Neuron (in vitro differentiated cells): ENCODE measurements at regions not wholly inside any gene's neighbourhood (a gene's known extent, or its start where the extent isn't known, plus 50 kb on each side); places are given as distances from the start of the nearest gene placed in this dataset.
"Not testable (repeated sequence)": the region's sequence is repeated elsewhere in the genome, so short reads cannot be mapped to it uniquely, and the experiment has no call there.

Experiments used
- H2AFZ ChIP-seq: one replicate; pipeline ENCODE4 v1.6.1; 2013; ENCODE audit warnings: low read depth, mild to moderate bottlenecking, inconsistent platforms, low read length, moderate library complexity
- H3K27me3 ChIP-seq: one replicate; pipeline ENCODE4 v1.6.1; 2013; ENCODE audit warnings: low read length; ENCODE audit not compliant: insufficient read depth
- H3K36me3 ChIP-seq: one replicate; pipeline ENCODE4 v1.6.1; 2013; ENCODE audit warnings: low read length; ENCODE audit not compliant: insufficient read depth
- H3K4me1 ChIP-seq: one replicate; pipeline ENCODE4 v1.6.1; 2013; ENCODE audit warnings: low read length; ENCODE audit not compliant: insufficient read depth
- H3K4me3 ChIP-seq: 2 replicates; pipeline ENCODE4 v1.5.1; 2013; ENCODE audit warnings: mild to moderate bottlenecking, low read length, moderate library complexity
- H3K9me3 ChIP-seq: one replicate; pipeline ENCODE4 v1.6.1; 2013; ENCODE audit warnings: low read length

- Histone ChIP-seq H3K36me3 (no peaks in the 10 kb centered on the region), H3K4me3 (no peak overlapping the region), H3K9me3 (no peaks in the 10 kb centered on the region), H3K27me3 (no peaks in the 10 kb centered on the region), H2AFZ (no peak overlapping the region), H3K4me1 (peaks cover 4% of the 10 kb centered on the region)
These were observed 685.2 kb downstream of the IRS1 start for GRCh38 chr2:226114436-226114835.

GRCh38 chr2:226098861-226099745 is 699.6 kb downstream of the NYAP2 start:
- no peak overlapping the region for H3K4me3 ChIP-seq
- H3K27me3 ChIP-seq: no peaks in the 10 kb centered on the region
- H3K4me1 ChIP-seq: no peaks in the 10 kb centered on the region
- H2AFZ ChIP-seq: no peak overlapping the region
- no peaks in the 10 kb centered on the region for H3K36me3 ChIP-seq
- H3K9me3 ChIP-seq: no peaks in the 10 kb centered on the region

GRCh38 chr2:226095058-226095457 is 695.5 kb downstream of the NYAP2 start:
- no peak overlapping the region for H2AFZ ChIP-seq
- no peaks in the 10 kb centered on the region for H3K27me3 ChIP-seq
- H3K36me3 ChIP-seq: no peaks in the 10 kb centered on the region
- no peaks in the 10 kb centered on the region for H3K9me3 ChIP-seq
- H3K4me1 ChIP-seq: no peaks in the 10 kb centered on the region
- H3K4me3 ChIP-seq: no peak overlapping the region

- H3K9me3 ChIP-seq: no peaks in the 10 kb centered on the region
- no peak overlapping the region for H3K4me3 ChIP-seq
- H3K36me3 ChIP-seq: no peaks in the 10 kb centered on the region
- no peak overlapping the region for H2AFZ ChIP-seq
- no peaks in the 10 kb centered on the region for H3K4me1 ChIP-seq
- no peaks in the 10 kb centered on the region for H3K27me3 ChIP-seq
These were observed 693.9 kb downstream of the NYAP2 start for GRCh38 chr2:226093364-226093763.

GRCh38 chr2:226088366-226088674 is 688.8 kb downstream of the NYAP2 start:
- H3K4me1 ChIP-seq: no peaks in the 10 kb centered on the region
- H3K4me3 ChIP-seq: no peak overlapping the region
- H3K9me3 ChIP-seq: peaks cover 3% of the 10 kb centered on the region
- H3K36me3 ChIP-seq: no peaks in the 10 kb centered on the region
- no peaks in the 10 kb centered on the region for H3K27me3 ChIP-seq
- H2AFZ ChIP-seq: no peak overlapping the region

GRCh38 chr2:226087505-226088365 is 688.2 kb downstream of the NYAP2 start:
- no peak overlapping the region for H2AFZ ChIP-seq
- no peaks in the 10 kb centered on the region for H3K27me3 ChIP-seq
- no peak overlapping the region for H3K4me3 ChIP-seq
- H3K9me3 ChIP-seq: peaks cover 3% of the 10 kb centered on the region
- no peaks in the 10 kb centered on the region for H3K4me1 ChIP-seq
- no peaks in the 10 kb centered on the region for H3K36me3 ChIP-seq

- Histone ChIP-seq H3K27me3 (no peaks in the 10 kb centered on the region), H2AFZ (no peak overlapping the region)
These were observed 687.5 kb downstream of the NYAP2 start for GRCh38 chr2:226087051-226087450.

GRCh38 chr2:226086190-226086589 is 686.7 kb downstream of the NYAP2 start:
- H3K36me3 ChIP-seq: no peaks in the 10 kb centered on the region
- no peaks in the 10 kb centered on the region for H3K27me3 ChIP-seq
- no peak overlapping the region for H2AFZ ChIP-seq
- no peak overlapping the region for H3K4me3 ChIP-seq
- peaks cover 3% of the 10 kb centered on the region for H3K9me3 ChIP-seq
- no peaks in the 10 kb centered on the region for H3K4me1 ChIP-seq

More at GRCh38 chr2:226087051-226087450, 687.5 kb downstream of the NYAP2 start:
- no peak overlapping the region for H3K4me3 ChIP-seq
- no peaks in the 10 kb centered on the region for H3K4me1 ChIP-seq
- peaks cover 3% of the 10 kb centered on the region for H3K9me3 ChIP-seq
- no peaks in the 10 kb centered on the region for H3K36me3 ChIP-seq

GRCh38 chr2:226085425-226085824 is 685.9 kb downstream of the NYAP2 start:
- H3K27me3 ChIP-seq, H3K4me3 ChIP-seq, H3K4me1 ChIP-seq, H2AFZ ChIP-seq, H3K36me3 ChIP-seq, H3K9me3 ChIP-seq: not testable (repeated sequence)

GRCh38 chr2:226080334-226080733 is 680.8 kb downstream of the NYAP2 start:
- H3K4me3 ChIP-seq: no peak overlapping the region
- no peaks in the 10 kb centered on the region for H3K27me3 ChIP-seq
- peaks cover 2% of the 10 kb centered on the region for H3K9me3 ChIP-seq
- H3K36me3 ChIP-seq: no peaks in the 10 kb centered on the region
- H2AFZ ChIP-seq: no peak overlapping the region
- H3K4me1 ChIP-seq: peaks cover 3% of the 10 kb centered on the region

GRCh38 chr2:226079671-226080181 is 680.2 kb downstream of the NYAP2 start:
- no peaks in the 10 kb centered on the region for H3K27me3 ChIP-seq
- H3K36me3 ChIP-seq: no peaks in the 10 kb centered on the region
- peaks cover 3% of the 10 kb centered on the region for H3K4me1 ChIP-seq
- peaks cover 2% of the 10 kb centered on the region for H3K9me3 ChIP-seq
- no peak overlapping the region for H3K4me3 ChIP-seq
- no peak overlapping the region for H2AFZ ChIP-seq

- Histone ChIP-seq H3K4me1 (peaks cover 3% of the 10 kb centered on the region), H3K9me3 (no peaks in the 10 kb centered on the region), H3K27me3 (no peaks in the 10 kb centered on the region), H3K4me3 (no peak overlapping the region), H2AFZ (no peak overlapping the region), H3K36me3 (no peaks in the 10 kb centered on the region)
These were observed 679.7 kb downstream of the NYAP2 start for GRCh38 chr2:226079196-226079595.

GRCh38 chr2:226078666-226079065 is 679.2 kb downstream of the NYAP2 start:
- no peaks in the 10 kb centered on the region for H3K27me3 ChIP-seq
- H3K9me3 ChIP-seq: no peaks in the 10 kb centered on the region
- no peak overlapping the region for H2AFZ ChIP-seq
- H3K36me3 ChIP-seq: no peaks in the 10 kb centered on the region
- peaks cover 3% of the 10 kb centered on the region for H3K4me1 ChIP-seq
- H3K4me3 ChIP-seq: no peak overlapping the region
